ENCODE measurements at regions not wholly inside any gene's neighbourhood (a gene's known extent, or its start where the extent isn't known, plus 50 kb on each side); places are given as distances from the start of the nearest gene placed in this dataset.

DNA sequence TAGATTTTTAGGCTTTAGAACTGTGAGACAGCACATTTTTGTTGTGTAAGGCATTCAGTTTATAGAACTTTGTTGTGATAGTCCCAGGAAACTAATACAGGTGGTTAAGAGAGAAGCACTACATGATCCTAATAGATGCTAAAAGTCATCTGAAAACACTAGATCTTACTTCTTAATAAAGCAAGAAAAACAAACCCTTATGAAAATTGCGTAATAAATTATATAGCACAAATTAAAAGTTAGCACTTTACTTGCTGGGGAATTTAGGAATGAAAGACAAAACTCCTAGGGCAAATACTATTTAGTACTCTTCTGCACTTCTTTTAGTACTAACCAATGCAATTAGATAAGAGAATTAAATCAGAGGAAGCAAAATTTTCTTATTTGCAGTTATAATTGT, 163.3 kb upstream of the SHISA6 start:
- no peak for DNase-seq

DNA sequence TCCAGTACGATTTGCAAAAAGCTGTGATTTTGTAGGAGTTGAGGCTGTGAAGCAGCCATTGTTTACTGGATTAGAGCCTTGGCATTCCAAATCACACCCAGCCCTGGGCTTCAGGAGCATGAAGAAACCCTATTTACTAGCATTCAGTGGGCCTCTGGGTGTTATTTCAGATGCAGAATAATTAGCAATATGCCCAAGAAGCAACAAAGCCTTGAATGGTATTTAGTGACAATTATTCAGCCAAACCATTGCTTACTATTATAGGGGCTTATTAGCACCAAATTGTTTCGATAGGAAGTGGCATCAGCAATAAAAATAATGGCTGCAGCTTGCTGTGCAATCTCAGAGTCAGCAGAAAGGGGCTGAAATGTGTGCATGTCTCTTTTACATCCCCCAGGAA, 166.6 kb upstream of the SHISA6 start:
- DNase-seq, result no peak

DNA sequence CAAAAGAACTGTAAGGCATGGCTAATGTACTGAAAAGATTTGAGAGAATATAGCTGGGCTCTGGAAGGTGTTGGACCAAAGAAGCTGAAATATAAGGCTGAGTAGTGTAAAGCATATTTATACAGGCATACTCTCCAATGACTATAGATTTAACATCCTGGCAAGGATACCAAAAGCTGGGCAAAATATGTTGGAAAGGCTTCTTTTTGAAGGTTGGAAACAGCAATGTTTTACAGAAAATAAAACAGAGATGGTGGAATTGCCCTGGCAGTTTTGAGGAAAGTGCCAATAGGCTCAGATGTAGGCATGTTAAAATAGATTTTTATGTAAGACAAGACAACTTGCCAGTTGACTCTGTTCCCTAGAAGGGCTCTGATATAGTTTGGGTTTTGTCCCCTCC, 184.1 kb upstream of the SHISA6 start:
- DNase-seq, result no peak

- DNase-seq, result no peak
These were observed 187.2 kb upstream of the SHISA6 start for GRCh38 chr17:11053846-11054245.

- DNase-seq, result no peak
These were observed 191.5 kb upstream of the SHISA6 start for GRCh38 chr17:11049539-11049938.

DNA sequence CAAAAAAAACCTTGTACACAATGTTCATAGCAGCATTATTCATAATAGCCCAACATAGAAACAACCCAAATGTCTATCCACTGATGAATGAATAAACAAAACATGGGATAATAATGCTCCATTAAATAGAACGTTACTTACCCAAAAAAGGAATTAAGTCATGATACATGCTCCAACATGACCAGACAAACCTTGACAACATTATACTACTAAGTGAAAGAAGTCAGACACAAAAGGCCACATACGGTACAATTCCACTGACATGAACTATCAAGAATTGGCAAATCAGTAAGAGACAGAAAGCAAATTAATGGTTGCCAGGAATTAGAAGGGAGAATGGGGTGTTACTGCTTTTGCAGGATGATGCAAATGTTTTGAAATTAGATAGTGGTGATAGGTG, 193.8 kb upstream of the SHISA6 start:
- no peak for DNase-seq

GRCh38 chr17:11039342-11039741, 201.5 kb upstream of the PIRT start:
- DNase-seq, result no peak

DNA sequence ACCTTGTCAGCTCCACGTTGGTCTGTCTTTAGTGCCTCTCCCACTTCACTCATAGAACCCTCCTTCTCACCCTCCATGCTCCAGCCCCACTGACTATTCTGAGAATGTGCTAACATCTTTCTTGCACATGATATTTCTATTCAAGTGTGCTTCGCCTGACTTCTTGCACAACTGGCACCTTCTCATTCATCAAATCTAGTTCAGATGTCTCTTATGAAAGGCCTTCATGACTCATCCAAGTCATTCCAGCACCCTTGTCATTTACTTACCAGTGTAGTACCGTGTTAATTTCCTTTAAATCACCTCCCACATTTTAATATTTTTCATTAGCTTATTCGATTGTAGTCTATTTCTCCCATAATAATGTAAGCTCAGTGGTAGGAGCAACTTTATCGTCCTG, 197.8 kb upstream of the PIRT start:
- no peak for DNase-seq

DNA sequence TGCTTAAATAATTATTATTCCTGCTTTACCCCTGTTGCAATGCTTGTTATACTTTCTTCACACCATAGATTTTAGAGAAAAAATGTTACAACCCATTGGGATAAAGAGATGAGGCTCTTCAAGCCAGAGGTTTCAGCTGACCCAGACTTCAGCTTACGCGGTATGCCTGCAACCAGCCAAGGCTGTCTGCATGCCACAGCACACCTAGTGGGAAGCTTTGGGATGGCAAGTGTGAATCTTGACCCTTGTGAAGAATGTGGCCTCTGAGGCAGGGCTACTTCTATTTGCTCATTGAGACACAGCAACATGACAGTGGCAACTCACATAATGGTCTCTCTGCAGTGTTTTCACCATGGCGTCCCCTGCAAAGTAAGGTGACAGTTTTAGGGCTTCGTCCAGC, 193.9 kb upstream of the PIRT start:
- DNase-seq, result no peak

DNA sequence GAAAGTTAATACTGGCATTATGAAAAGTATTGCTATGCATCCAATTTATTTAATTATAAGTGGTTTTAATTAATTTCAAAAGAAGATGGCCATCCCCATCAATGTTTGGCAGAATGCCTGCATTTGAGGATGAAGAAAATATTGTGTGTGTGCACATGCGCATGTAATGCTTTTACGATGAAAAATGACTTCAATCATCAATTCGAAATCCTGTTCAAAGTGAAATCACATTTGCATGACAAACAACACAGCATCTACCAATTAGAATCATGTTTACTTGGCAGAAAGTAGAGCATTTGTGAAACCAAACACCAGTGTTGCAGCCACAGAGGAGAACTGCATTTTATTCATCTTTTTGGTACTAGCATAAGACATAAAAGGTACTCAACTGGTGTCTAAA, 191.9 kb upstream of the PIRT start:
- no peak for DNase-seq

GRCh38 chr17:11028349-11028748, 190.5 kb upstream of the PIRT start:
- no peak for DNase-seq

GRCh38 chr17:11026903-11027302, 189.0 kb upstream of the PIRT start:
- DNase-seq, result no peak

GRCh38 chr17:11023639-11024479, 186.0 kb upstream of the PIRT start:
- no peak for DNase-seq

GRCh38 chr17:11006530-11006929, 168.6 kb upstream of the PIRT start:
- no peak for DNase-seq

GRCh38 chr17:11005940-11006339, 168.1 kb upstream of the PIRT start:
- no peak for DNase-seq

- DNase-seq, result no peak
These were observed 164.5 kb upstream of the PIRT start for GRCh38 chr17:11002417-11002816.

GRCh38 chr17:11001651-11002050, 163.8 kb upstream of the PIRT start:
- DNase-seq, result no peak

DNA sequence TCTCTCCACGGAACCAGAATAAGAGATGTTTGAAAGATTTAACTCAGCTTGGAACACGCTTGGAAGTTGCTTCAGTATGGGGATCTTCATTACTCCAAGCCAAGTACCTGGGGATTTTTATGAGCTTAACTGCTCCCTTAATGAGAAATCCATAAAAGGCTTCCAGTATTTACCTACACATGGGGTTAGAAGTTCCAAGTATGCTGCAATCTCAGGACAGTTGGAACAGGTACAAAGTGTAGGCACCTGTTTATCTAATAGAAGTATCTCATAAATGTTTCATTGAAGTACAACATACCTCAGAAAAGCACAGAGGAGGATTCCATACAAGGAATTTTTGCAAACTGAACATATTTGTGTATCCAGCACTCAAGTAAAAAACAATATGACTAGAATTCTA, 161.6 kb upstream of the PIRT start:
- no peak for DNase-seq

DNA sequence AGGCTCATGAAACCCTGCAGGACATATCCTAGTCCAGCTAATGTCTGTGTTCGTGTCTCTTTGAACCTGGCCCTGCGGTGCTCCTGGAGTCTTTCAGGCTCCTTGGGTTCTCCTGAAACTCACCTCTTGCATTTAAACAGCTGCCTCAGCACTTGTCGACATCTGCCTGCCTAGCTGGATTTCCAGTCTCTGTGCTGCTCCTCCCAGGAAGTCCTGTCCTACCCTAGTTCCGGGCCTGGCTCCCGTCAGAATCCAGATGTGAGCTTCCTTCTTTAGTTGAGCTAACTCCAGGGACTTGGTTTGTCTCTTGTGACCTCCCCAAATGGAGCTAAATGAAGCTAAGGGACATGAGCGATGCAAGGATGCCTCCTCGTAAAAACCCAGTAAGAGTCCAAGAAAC, 155.2 kb upstream of the PIRT start:
- no peak for DNase-seq

DNA sequence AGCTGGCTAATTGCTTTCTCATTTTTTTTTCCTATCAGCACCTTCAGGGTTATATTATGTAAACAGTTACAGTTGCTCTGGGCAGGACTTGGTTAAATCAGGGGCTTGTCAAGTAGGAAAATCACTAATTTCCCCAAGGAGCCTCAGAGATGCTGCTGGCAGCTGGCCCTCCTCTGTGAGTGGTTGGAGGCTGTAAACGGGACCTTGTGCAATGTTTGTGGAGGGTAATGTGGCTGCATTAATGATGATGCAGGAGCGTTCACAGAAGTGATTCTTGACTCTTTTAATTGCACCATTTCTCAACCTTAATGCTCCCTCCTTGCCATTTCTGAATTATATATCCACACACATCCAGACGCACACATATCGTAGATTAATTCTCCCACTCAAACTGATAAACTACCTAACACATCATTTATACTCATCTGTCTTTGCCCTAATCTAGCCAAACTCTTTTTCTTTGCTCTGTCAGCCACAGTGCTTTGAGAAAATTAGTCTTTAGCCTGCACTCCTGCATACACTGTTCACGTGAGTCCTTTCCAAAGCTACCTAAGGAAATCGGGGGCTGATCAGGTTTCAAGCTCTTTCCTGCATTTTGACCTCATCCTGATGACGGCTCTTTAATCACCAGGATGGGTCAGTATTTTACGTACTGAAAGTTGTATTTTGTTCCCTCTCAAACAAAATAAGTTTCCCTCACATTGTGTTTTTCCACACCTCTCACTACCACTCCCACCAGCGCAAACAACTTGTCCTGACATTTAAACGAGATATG, 154.4 kb upstream of the PIRT start:
- no peak for DNase-seq

DNA sequence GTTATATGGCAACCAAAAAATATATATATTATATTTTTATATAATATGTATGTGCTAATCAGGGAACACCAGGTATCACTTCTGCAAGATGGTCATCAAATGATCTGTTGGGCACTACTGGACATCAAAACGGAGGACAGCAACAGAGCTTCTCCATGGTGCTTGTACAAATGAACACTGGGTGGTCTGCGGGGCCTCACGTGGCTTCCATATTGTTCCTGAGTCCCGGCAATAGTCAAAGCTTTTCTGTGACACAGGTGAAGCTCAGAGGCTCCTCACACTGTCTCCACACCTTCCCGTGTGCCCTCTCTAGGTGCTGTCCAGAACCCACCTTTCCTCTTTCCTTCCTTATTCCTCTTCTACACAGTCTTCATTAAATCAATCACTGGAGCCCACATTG, 149.9 kb upstream of the PIRT start:
- no peak for DNase-seq

GRCh38 chr17:10984220-10984619, 146.3 kb upstream of the PIRT start:
- DNase-seq, result no peak

- no peak for DNase-seq
These were observed 138.5 kb upstream of the PIRT start for GRCh38 chr17:10976401-10976800.

- DNase-seq, result no peak
These were observed 130.1 kb upstream of the PIRT start for GRCh38 chr17:10968007-10968406.

DNA sequence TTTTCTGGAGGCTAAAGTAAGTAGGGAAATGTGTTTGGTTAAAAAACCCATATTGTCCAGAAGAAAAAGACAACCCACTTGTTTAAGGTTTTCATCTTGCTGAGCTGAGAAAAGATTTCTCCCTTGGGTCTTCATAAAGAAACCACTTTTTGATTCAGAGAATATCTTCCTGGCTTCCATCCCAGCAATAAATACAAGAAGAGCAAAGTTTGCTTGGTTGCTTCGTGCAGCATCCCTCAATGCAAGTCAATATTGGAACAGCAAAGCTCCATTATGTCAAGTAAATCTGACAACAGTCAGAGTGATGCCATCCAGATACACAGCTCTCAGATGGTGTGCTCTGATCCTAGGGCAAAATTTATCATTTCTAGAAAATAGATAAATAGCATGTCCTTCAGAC, 118.9 kb upstream of the PIRT start:
- DNase-seq, result no peak
